ENCODE measurements at regions not wholly inside any gene's neighbourhood (a gene's known extent, or its start where the extent isn't known, plus 50 kb on each side); places are given as distances from the start of the nearest gene placed in this dataset.

DNA sequence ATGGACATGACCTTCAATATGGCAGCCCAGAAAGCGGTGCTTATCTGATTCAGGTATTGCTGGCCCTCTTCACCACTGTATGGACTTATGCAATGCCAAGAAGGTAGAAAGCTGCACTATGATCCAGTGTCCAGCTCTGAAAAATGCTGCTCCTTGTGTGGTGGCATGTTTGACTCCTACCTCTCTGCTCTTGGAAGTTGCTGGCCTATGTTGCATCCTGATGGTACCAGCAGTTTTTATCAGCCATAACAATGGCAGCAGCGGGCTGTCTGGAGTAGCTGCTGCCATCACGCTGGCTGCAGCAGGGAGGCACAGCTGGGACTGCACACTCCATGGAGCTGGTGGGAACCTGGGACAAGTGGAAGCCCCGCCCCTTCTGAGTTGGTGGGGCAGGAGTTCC, 53.1 kb upstream of the MED9 start:
- Mint-ChIP-seq H3K4me1 (ENCODE audit: low read depth) (no peaks in the 10 kb centered on the region), H3K9me3 (no peaks in the 10 kb centered on the region), H3K36me3 (ENCODE audit: insufficient read depth) (no peaks in the 10 kb centered on the region), H3K27me3 (ENCODE audit: low read depth) (no peaks in the 10 kb centered on the region), H3K4me3 (no peak overlapping the region)
- DNase-seq (no peak), ATAC-seq (no peak)

DNA sequence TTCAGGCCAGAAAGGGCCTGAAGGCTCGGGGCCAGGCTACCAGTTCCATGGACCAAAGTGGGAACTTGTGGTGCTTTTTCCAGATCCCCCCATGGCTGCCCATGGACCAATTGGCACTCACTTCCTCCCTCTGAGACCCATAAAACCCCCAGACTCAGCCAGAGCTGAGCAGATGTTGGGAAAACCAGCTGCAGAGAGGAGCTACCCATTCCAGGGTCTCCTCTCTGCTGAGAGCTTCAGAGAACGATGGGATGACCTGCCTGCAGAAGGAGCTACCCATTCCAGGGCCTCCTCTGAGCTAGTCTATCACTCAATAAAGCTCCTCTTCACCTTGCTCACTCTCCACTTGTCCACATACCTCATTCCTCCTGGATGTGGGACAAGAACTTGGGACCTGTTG, 52.2 kb upstream of the MED9 start:
- no peaks in the 10 kb centered on the region for H3K27me3 Mint-ChIP-seq (ENCODE audit: low read depth)
- ATAC-seq (no peak), DNase-seq (no peak)
- H3K4me1 Mint-ChIP-seq (ENCODE audit: low read depth), result no peaks in the 10 kb centered on the region
- no peaks in the 10 kb centered on the region for H3K36me3 Mint-ChIP-seq (ENCODE audit: insufficient read depth)
- H3K4me3 Mint-ChIP-seq, result no peak overlapping the region
- H3K9me3 Mint-ChIP-seq, result no peaks in the 10 kb centered on the region

DNA sequence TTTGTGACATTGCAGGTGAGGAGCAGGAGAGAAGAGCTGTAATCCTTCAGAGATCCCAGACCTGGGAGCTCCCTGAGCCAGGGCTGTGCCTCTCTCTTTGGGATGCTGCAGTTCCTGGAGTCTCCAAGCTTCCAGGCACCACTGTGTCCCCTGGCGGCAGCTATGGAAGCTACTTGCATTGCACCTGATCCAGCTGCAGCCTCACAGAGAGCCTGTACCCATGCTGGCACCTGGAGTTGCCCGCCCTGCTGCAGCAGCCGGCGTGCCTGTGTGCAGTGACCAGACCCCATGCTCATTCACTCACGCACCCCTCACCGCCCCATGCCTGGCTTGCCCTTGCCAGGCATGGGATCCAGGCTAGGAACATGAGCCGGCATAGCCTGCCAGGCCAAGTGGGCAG, 51.8 kb upstream of the MED9 start:
- Mint-ChIP-seq H3K27me3 (ENCODE audit: low read depth) (no peaks in the 10 kb centered on the region), H3K36me3 (ENCODE audit: insufficient read depth) (no peaks in the 10 kb centered on the region), H3K9me3 (no peaks in the 10 kb centered on the region), H3K4me1 (ENCODE audit: low read depth) (no peaks in the 10 kb centered on the region), H3K4me3 (no peak overlapping the region)
- DNase-seq (no peak), ATAC-seq (no peak)

DNA sequence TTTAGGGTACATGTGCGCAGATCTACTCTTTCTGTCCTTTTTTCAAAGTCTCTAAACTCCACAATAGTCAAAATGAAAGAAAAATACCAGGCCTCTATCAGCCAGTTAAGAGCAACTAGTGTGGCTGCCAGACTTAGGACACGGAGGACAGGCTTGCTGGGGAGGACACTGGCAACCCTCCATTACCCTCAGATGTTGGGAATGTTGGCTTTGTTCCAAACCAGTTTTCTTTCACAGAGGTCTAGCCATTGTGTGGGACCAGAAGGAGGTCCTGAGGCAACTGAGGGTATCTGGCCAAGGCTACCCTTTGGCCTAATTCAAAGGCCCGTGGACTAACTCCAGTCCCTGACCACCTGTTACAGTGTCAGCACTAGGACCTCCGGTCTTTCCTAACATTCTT, 51.2 kb upstream of the MED9 start:
- Mint-ChIP-seq H3K9me3 (no peaks in the 10 kb centered on the region), H3K4me1 (ENCODE audit: low read depth) (no peaks in the 10 kb centered on the region), H3K36me3 (ENCODE audit: insufficient read depth) (no peaks in the 10 kb centered on the region), H3K27me3 (ENCODE audit: low read depth) (no peaks in the 10 kb centered on the region), H3K4me3 (no peak overlapping the region)
- DNase-seq, result no peak
- no peak for ATAC-seq

DNA sequence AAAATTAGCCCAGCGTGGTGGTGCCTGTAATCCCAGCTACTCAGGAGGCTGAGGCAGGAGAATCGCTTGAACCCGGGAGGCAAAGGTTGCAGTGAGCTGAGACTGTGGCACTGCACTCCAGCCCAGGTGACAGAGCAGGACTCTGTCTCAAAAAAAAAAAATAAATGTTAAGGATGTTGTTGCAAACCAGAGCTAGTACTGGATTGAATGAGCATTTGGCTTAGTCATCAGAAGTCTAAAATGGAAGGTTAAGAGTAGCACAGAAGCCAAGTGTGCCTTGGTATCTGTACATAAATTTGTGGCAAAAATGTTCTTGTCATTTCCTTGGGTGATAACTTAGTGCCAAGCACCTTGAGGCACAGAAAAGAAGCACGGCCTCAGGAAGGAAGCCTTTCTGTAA, 50.6 kb upstream of the MED9 start:
- Mint-ChIP-seq H3K36me3 (ENCODE audit: insufficient read depth) (no peaks in the 10 kb centered on the region), H3K4me1 (ENCODE audit: low read depth) (no peaks in the 10 kb centered on the region), H3K27me3 (ENCODE audit: low read depth) (no peaks in the 10 kb centered on the region), H3K9me3 (no peaks in the 10 kb centered on the region), H3K4me3 (no peak overlapping the region)
- no peak for ATAC-seq
- DNase-seq, result no peak
